ENCODE measurements at regions not wholly inside any gene's neighbourhood (a gene's known extent, or its start where the extent isn't known, plus 50 kb on each side); places are given as distances from the start of the nearest gene placed in this dataset.

DNA sequence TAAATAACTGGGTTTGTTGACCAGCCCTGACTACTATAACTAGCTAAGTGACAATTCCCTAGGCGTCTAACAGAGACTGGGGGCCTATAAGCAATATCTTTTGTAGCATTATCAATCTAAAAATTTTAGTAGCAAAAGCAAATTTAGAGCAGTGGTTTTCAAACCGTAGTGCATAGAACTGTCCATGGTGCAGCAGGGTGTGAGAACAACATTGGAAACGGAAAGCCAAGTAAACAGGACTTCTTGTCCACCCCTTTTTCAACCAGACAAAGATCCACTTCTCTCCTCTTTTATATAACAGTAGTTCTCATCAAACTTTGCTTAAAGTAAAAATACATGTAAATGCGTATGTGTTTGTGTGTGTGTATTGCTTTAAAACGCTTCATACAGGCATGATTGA, 1099.1 kb upstream of the ATXN8OS start:
- no peak for DNase-seq
- no peaks in the 10 kb centered on the region for H3K4me1 Mint-ChIP-seq
- TF ChIP-seq CTCF (IDR thresholded peaks at IDR 0.05), result no peak
- CTCF ChIA-PET, result no interaction called here
- H3K36me3 Mint-ChIP-seq (ENCODE audit: low read depth), result no peaks in the 10 kb centered on the region
- peaks cover 9% of the 10 kb centered on the region for H3K9me3 Mint-ChIP-seq
- ATAC-seq (ENCODE audit: low read depth), result no peak
- no peak overlapping the region for H3K27ac Mint-ChIP-seq
- no peak overlapping the region for H3K4me3 Mint-ChIP-seq
- intact Hi-C loops (cut with micrococcal nuclease), result no loop called here
- no peaks in the 10 kb centered on the region for H3K27me3 Mint-ChIP-seq
- POLR2A ChIA-PET, result no interaction called here

GRCh38 chr13:68998056-68998455, 1109.6 kb upstream of the ATXN8OS start:
- H3K36me3 Mint-ChIP-seq (ENCODE audit: low read depth), result no peaks in the 10 kb centered on the region
- no peaks in the 10 kb centered on the region for H3K27me3 Mint-ChIP-seq
- CTCF ChIA-PET, result no interaction called here
- H3K4me1 Mint-ChIP-seq, result no peaks in the 10 kb centered on the region
- no peak for DNase-seq
- no peak for TF ChIP-seq CTCF (IDR thresholded peaks at IDR 0.05)
- H3K27ac Mint-ChIP-seq, result no peak overlapping the region
- H3K4me3 Mint-ChIP-seq, result no peak overlapping the region
- POLR2A ChIA-PET, result no interaction called here
- H3K9me3 Mint-ChIP-seq, result peaks cover 24% of the 10 kb centered on the region
- intact Hi-C loops (cut with micrococcal nuclease), result no loop called here
- ATAC-seq (ENCODE audit: low read depth), result no peak

DNA sequence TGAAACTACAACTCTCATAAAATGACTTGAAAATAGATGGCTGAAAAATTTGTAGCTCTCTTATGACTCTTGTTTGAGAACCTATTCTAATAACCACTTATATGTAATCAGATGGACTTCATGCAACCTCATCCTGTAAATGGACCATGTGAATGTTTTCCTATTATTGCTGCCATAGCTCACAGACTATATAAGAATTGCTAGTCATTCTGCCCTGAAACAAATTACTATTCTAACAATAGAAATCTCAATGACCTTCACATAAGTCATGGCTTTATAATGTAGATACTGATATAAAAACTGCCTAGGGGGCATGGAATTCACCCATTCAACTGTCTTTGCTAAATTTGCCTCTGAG, 1111.0 kb upstream of the ATXN8OS start:
- Mint-ChIP-seq H3K4me3 (no peak overlapping the region), H3K27ac (no peak overlapping the region)
- intact Hi-C loops (cut with micrococcal nuclease), result no loop called here

DNA sequence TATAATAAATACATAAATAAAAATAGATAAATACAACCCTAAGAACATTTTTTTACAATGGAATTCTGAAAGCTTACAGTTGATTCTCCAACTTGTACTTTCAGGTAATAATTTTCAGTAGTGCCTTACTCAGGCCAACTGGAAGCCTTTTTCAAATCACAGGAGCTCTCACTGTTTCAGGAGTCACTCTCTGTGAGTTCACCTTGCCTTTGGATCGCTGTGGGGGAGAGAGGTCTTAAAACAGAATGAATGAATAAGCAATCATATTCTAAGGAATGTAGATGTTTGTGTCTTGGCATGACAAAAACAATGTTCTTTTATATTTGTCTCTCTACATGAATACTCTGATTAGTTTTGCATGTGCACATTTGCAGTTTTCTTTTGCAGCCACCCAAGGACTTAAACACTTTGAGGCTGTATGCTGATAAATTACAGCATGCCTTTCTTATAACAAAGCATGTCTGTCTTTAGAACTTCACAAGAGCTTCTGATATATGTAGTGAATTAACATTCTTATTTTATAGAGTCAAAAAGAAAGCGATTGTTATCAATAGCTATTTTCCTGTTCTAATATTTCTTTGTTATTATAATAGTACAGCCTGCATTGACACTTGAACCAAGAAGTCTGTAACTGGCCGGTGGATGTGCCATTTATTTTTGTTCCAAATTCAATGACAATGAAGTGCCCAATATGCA, 1111.5 kb upstream of the ATXN8OS start:
- Mint-ChIP-seq H3K36me3 (ENCODE audit: low read depth) (no peaks in the 10 kb centered on the region), H3K9me3 (peaks cover 18% of the 10 kb centered on the region), H3K27me3 (no peaks in the 10 kb centered on the region), H3K4me3 (no peak overlapping the region), H3K27ac (no peak overlapping the region), H3K4me1 (no peaks in the 10 kb centered on the region)
- intact Hi-C loops (cut with micrococcal nuclease), result no loop called here
- DNase-seq (no peak), ATAC-seq (ENCODE audit: low read depth) (no peak)
- no peak for TF ChIP-seq CTCF (IDR thresholded peaks at IDR 0.05)
- POLR2A ChIA-PET, result no interaction called here
- CTCF ChIA-PET, result no interaction called here

More for the DNA sequence above, 1111.0 kb upstream of the ATXN8OS start:
- Mint-ChIP-seq H3K36me3 (ENCODE audit: low read depth) (no peaks in the 10 kb centered on the region), H3K4me1 (no peaks in the 10 kb centered on the region), H3K27me3 (no peaks in the 10 kb centered on the region), H3K9me3 (peaks cover 18% of the 10 kb centered on the region)
- ATAC-seq (ENCODE audit: low read depth) (no peak), DNase-seq (no peak)
- no peak for TF ChIP-seq CTCF (IDR thresholded peaks at IDR 0.05)
- POLR2A ChIA-PET, result no interaction called here
- CTCF ChIA-PET, result no interaction called here

DNA sequence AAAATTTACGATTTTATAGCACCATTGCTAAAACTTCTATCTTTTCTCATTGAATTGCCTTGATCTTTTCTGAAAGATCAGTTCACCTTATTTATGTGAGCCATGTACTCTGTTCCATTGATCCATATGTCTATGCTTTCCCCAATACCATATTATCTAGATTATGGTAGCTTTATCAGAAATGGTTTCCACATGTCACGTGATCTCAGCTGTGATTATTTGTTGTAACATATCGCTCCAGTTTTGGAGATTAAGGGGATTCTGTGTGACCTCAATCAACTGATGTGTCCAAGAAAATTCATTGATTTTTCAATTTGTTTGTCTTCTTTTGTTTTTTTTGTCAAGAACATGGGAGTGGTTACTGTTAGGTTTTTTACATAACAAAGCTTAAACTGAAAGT, 1114.5 kb upstream of the ATXN8OS start:
- TF ChIP-seq CTCF (IDR thresholded peaks at IDR 0.05), result no peak
- no peak overlapping the region for H3K4me3 Mint-ChIP-seq
- H3K27me3 Mint-ChIP-seq, result no peaks in the 10 kb centered on the region
- peaks cover 4% of the 10 kb centered on the region for H3K9me3 Mint-ChIP-seq
- POLR2A ChIA-PET, result no interaction called here
- no peaks in the 10 kb centered on the region for H3K4me1 Mint-ChIP-seq
- no peaks in the 10 kb centered on the region for H3K36me3 Mint-ChIP-seq (ENCODE audit: low read depth)
- no peak overlapping the region for H3K27ac Mint-ChIP-seq
- CTCF ChIA-PET, result no interaction called here
- intact Hi-C loops (cut with micrococcal nuclease), result no loop called here
- no peak for ATAC-seq (ENCODE audit: low read depth)
- no peak for DNase-seq

Data from activated B cell treated with CpG ODN at 0.5 μM for 24 hours (primary cell).